Mesenchymal stem cell (in vitro differentiated cells and primary cell): ENCODE measurements at regions not wholly inside any gene's neighbourhood (a gene's known extent, or its start where the extent isn't known, plus 50 kb on each side); places are given as distances from the start of the nearest gene placed in this dataset.
A peak's percentile ranks its signal among the peaks of the same experiment; 100 is the strongest.

ENCODE experiments used
- DNase-seq: peaks from one replicate; pipeline ENCODE4 v3.0.0-alpha.2; 2013
- H2AFZ ChIP-seq: one replicate; pipeline ENCODE4 v1.6.1; 2013; ENCODE audit warnings: low read depth, mild to moderate bottlenecking, control low read depth, inconsistent platforms, low read length, moderate library complexity
- H2AK5ac ChIP-seq: 2 replicates; pipeline ENCODE4 v1.6.1; 2013; ENCODE audit warnings: low read length, moderate library complexity, mild to moderate bottlenecking, inconsistent platforms; ENCODE audit not compliant: severe bottlenecking
- H2BK120ac ChIP-seq: one replicate; pipeline ENCODE4 v1.6.1; 2013; ENCODE audit warnings: low read depth, mild to moderate bottlenecking, inconsistent platforms, low read length, moderate library complexity
- H2BK12ac ChIP-seq, 2 experiments: one replicate each; pipeline ENCODE4 v1.6.1; 2013; ENCODE audit warnings: inconsistent platforms in 2 of 2, low read length in 2 of 2, mild to moderate bottlenecking in 2 of 2, moderate library complexity in 2 of 2, control low read depth in 1 of 2
- H2BK15ac ChIP-seq: one replicate; pipeline ENCODE4 v1.6.1; 2013; ENCODE audit warnings: mild to moderate bottlenecking, low read depth, inconsistent platforms; ENCODE audit not compliant: poor library complexity, severe bottlenecking
- H2BK5ac ChIP-seq: 2 replicates; pipeline ENCODE4 v1.6.1; 2013; ENCODE audit warnings: low read depth, mild to moderate bottlenecking, low read length, control low read depth, inconsistent platforms; ENCODE audit not compliant: poor library complexity, severe bottlenecking
- H3K14ac ChIP-seq, 2 experiments: one replicate each; pipeline ENCODE4 v1.6.1; 2013; ENCODE audit warnings: inconsistent platforms in 2 of 2, low read length in 2 of 2, control low read depth in 1 of 2, mild to moderate bottlenecking in 1 of 2, moderate library complexity in 1 of 2
- H3K18ac ChIP-seq, 2 experiments: one replicate each; pipeline ENCODE4 v1.6.1; 2013; ENCODE audit warnings: inconsistent platforms in 2 of 2, low read length in 2 of 2, control low read depth in 1 of 2, low read depth in 1 of 2, mild to moderate bottlenecking in 1 of 2
- H3K23ac ChIP-seq, 2 experiments: one replicate each; pipeline ENCODE4 v1.6.1; 2013; ENCODE audit warnings: inconsistent platforms in 2 of 2, low read length in 2 of 2, mild to moderate bottlenecking in 2 of 2, moderate library complexity in 2 of 2, control low read depth in 1 of 2
- H3K27ac ChIP-seq: 2 replicates; pipeline ENCODE4 v1.5.1; 2013; ENCODE audit warnings: mild to moderate bottlenecking, moderate library complexity, low read length, control low read depth, inconsistent platforms; ENCODE audit not compliant: poor library complexity, severe bottlenecking
- H3K27me3 ChIP-seq, 2 experiments: 2 replicates each; pipeline versions ENCODE4 v1.6.1 to v1.7.0; 2013; ENCODE audit warnings: low read length in 2 of 2, mild to moderate bottlenecking in 2 of 2, moderate library complexity in 2 of 2, control low read depth in 1 of 2, inconsistent platforms in 1 of 2; ENCODE audit not compliant: control insufficient read depth in 1 of 2, insufficient read depth in 1 of 2
- H3K36me3 ChIP-seq, 2 experiments: 2 replicates each; pipeline versions ENCODE4 v1.6.1 to v1.7.0; 2013; ENCODE audit warnings: low read length in 2 of 2, control low read depth in 1 of 2, inconsistent platforms in 1 of 2, low read depth in 1 of 2, mild to moderate bottlenecking in 1 of 2; ENCODE audit not compliant: insufficient read depth in 2 of 2, control insufficient read depth in 1 of 2
- H3K4ac ChIP-seq, 2 experiments: one replicate each; pipeline ENCODE4 v1.6.1; 2013; ENCODE audit warnings: inconsistent platforms in 2 of 2, low read length in 2 of 2, mild to moderate bottlenecking in 2 of 2, moderate library complexity in 2 of 2, control low read depth in 1 of 2, low read depth in 1 of 2
- H3K4me1 ChIP-seq: 2 replicates; pipeline ENCODE4 v1.6.1; 2013; ENCODE audit warnings: low read depth, low read length, control low read depth; ENCODE audit not compliant: control insufficient read depth, insufficient read depth
- H3K4me2 ChIP-seq: 2 replicates; pipeline ENCODE4 v1.6.1; 2013; ENCODE audit warnings: low read length, mild to moderate bottlenecking, inconsistent platforms; ENCODE audit not compliant: poor library complexity, severe bottlenecking
- H3K4me3 ChIP-seq, 2 experiments: 2 replicates each; pipeline versions ENCODE4 v1.5.1 to v1.7.0; 2013; ENCODE audit warnings: low read length in 2 of 2, mild to moderate bottlenecking in 2 of 2, control low read depth in 1 of 2, low read depth in 1 of 2; ENCODE audit not compliant: insufficient read depth in 1 of 2
- H3K79me1 ChIP-seq: replicated peaks from 2 replicates; pipeline ENCODE4 v1.6.1; 2013; ENCODE audit warnings: mild to moderate bottlenecking, control low read depth, low read length, inconsistent platforms; ENCODE audit not compliant: poor library complexity, severe bottlenecking
- H3K9ac ChIP-seq: 2 replicates; pipeline ENCODE4 v1.7.0; 2013; ENCODE audit warnings: mild to moderate bottlenecking, low read length, moderate library complexity
- H3K9me3 ChIP-seq: 2 replicates; pipeline ENCODE4 v1.7.0; 2013; ENCODE audit warnings: mild to moderate bottlenecking, low read length; ENCODE audit not compliant: control insufficient read depth
- H4K8ac ChIP-seq: one replicate; pipeline ENCODE4 v1.6.1; 2013; ENCODE audit warnings: inconsistent platforms, mild to moderate bottlenecking, low read length, moderate library complexity
- H4K91ac ChIP-seq: one replicate; pipeline ENCODE4 v1.6.1; 2013; ENCODE audit warnings: mild to moderate bottlenecking, low read length, inconsistent platforms
- WGBS: methylation state at CpG from one replicate; pipeline ENCODE4 v1.1.7; 2013; ENCODE audit warnings: mixed read lengths; 5-methylcytosine and 5-hydroxymethylcytosine counted together

- no peaks in the 10 kb centered on the region for H3K79me1 ChIP-seq
- WGBS = 83% methylated on average over 4 of the region's 5 CpGs
- no peak overlapping the region for H2AFZ ChIP-seq
- no peaks in the 10 kb centered on the region for H3K4me1 ChIP-seq
- H3K36me3 ChIP-seq = no peaks in the 10 kb centered on the region
- H3K4ac ChIP-seq = no peak overlapping the region
- H3K18ac ChIP-seq = no peak overlapping the region
- no peak overlapping the region for H3K23ac ChIP-seq
- no peak overlapping the region for H2AK5ac ChIP-seq
- H3K4me2 ChIP-seq = no peak overlapping the region
- H3K27ac ChIP-seq = no peak overlapping the region
- H3K9me3 ChIP-seq = no peaks in the 10 kb centered on the region
- no peak overlapping the region for H2BK5ac ChIP-seq
- no peak overlapping the region for H2BK15ac ChIP-seq
- no peak overlapping the region for H4K91ac ChIP-seq
- no peak overlapping the region for H4K8ac ChIP-seq
- no peaks in the 10 kb centered on the region for H3K27me3 ChIP-seq
- no peak overlapping the region for H3K14ac ChIP-seq
- no peak for DNase-seq
- H3K9ac ChIP-seq = no peak overlapping the region
- no peak overlapping the region for H2BK120ac ChIP-seq
- no peak overlapping the region for H2BK12ac ChIP-seq
- H3K4me3 ChIP-seq = no peak overlapping the region
These were observed 276.3 kb downstream of the GPR37 start for GRCh38 chr7:124489082-124489819.

- Histone ChIP-seq H4K91ac (no peak overlapping the region), H3K4ac (no peak overlapping the region), H4K8ac (no peak overlapping the region)
These were observed 283.4 kb downstream of the GPR37 start for GRCh38 chr7:124482229-124482628.

DNA sequence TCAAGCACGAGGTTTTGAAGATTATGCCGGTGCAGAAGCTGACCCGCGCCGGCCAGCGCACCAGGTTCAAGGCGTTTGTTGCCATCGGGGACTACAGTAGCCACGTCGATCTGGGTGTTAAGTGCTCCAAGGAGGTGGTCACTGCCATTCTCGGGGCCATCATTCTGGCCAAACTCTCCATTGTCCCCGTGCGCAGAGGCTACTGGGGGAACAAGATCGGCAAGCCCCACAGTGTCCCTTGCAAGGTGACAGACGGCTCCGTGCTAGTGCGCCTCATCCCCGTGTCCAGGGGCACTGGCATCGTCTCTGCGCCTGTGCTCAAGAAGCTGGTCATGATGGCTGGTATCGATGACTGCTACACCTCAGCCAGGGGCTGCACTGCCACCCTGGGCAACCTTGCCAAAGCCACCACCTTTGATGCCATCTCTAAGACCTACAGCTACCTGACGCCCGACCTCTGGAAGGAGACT lies 284.7 kb downstream of the GPR37 start:
- no peaks in the 10 kb centered on the region for H3K27me3 ChIP-seq
- peak overlapping the region in 1 of 2 experiments; percentile 76 for H3K14ac ChIP-seq
- H2AK5ac ChIP-seq = no peak overlapping the region
- no peaks in the 10 kb centered on the region for H3K36me3 ChIP-seq
- H2BK12ac ChIP-seq = no peak overlapping the region
- H4K8ac ChIP-seq = no peak overlapping the region
- H3K9ac ChIP-seq = no peak overlapping the region
- H3K18ac ChIP-seq = no peak overlapping the region
- no peak overlapping the region for H2BK15ac ChIP-seq
- no peaks in the 10 kb centered on the region for H3K4me1 ChIP-seq
- H3K4me2 ChIP-seq = no peak overlapping the region
- H3K79me1 ChIP-seq = no peaks in the 10 kb centered on the region
- H2BK120ac ChIP-seq = no peak overlapping the region
- H3K23ac ChIP-seq = no peak overlapping the region
- no peak overlapping the region for H3K4ac ChIP-seq
- no peak overlapping the region for H4K91ac ChIP-seq
- H2BK5ac ChIP-seq = no peak overlapping the region
- H3K27ac ChIP-seq = no peak overlapping the region
- no peak overlapping the region for H3K4me3 ChIP-seq
- WGBS = 98% methylated on average over 23 of the region's 23 CpGs
- no peak for DNase-seq
- H2AFZ ChIP-seq = no peak overlapping the region
- H3K9me3 ChIP-seq = peaks cover 4% of the 10 kb centered on the region

More at GRCh38 chr7:124482229-124482628, 283.4 kb downstream of the GPR37 start:
- Histone ChIP-seq H3K9ac (no peak overlapping the region), H2BK12ac (no peak overlapping the region), H2BK15ac (no peak overlapping the region), H3K18ac (no peak overlapping the region), H3K4me2 (no peak overlapping the region), H2BK120ac (no peak overlapping the region), H3K27ac (no peak overlapping the region), H3K27me3 (no peaks in the 10 kb centered on the region), H2AK5ac (no peak overlapping the region), H3K9me3 (no peaks in the 10 kb centered on the region), H3K79me1 (no peaks in the 10 kb centered on the region), H3K23ac (no peak overlapping the region), H3K4me3 (no peak overlapping the region), H2BK5ac (no peak overlapping the region), H3K36me3 (no peaks in the 10 kb centered on the region), H3K4me1 (no peaks in the 10 kb centered on the region), H2AFZ (no peak overlapping the region), H3K14ac (no peak overlapping the region)
- WGBS = 100% methylated on average over 1 of the region's 2 CpGs
- DNase-seq = no peak

DNA sequence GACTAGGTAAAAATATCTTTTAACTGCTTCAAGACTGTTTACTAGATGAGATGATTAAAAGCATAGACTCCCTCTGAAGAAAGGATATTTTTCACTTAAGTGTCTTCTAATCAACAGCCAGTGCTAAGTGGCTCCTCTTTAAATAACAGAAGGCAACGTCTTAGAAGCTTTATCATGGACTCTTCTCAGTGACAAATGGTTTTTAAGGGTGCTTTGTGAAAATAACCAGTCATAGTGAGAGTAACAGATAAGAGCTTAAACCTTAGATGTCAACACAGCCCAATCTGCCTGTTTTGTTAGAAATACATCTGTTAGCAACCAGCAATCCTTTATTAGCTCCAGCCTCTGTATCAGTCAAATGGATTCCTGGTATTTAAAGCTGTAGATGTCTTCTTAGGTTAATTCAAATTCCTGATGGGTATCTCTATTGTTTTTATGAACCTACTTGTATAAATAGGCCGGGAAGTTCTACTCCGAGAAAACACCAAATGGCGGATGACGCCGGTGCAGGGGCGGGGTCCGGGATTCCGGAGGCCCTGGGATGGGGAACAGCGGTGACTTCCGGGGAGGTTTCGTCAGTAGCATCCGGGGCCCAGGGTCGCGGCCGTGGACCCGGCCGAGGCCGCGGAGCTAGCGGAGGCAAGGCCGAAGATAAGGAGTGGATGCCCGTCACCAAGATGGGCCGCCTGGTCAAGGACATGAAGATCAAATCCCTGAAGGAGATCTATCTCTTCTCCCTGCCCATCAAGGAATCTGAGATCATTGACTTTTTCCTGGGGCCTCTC lies 285.4 kb downstream of the GPR37 start:
- H3K4ac ChIP-seq = no peak overlapping the region
- no peak overlapping the region for H3K18ac ChIP-seq
- no peak overlapping the region for H3K14ac ChIP-seq
- no peak overlapping the region for H3K23ac ChIP-seq
- H3K79me1 ChIP-seq = no peaks in the 10 kb centered on the region
- no peaks in the 10 kb centered on the region for H3K27me3 ChIP-seq
- peaks cover 4% of the 10 kb centered on the region for H3K9me3 ChIP-seq
- H3K9ac ChIP-seq = no peak overlapping the region
- no peak overlapping the region for H2BK5ac ChIP-seq
- no peak overlapping the region for H3K27ac ChIP-seq
- no peak overlapping the region for H2BK12ac ChIP-seq
- no peaks in the 10 kb centered on the region for H3K36me3 ChIP-seq
- H4K8ac ChIP-seq = no peak overlapping the region
- no peak overlapping the region for H2AK5ac ChIP-seq
- no peak for DNase-seq
- no peak overlapping the region for H3K4me2 ChIP-seq
- H4K91ac ChIP-seq = no peak overlapping the region
- H2AFZ ChIP-seq = no peak overlapping the region
- H2BK15ac ChIP-seq = no peak overlapping the region
- H2BK120ac ChIP-seq = no peak overlapping the region
- 96% methylated on average over 23 of the region's 24 CpGs for WGBS
- H3K4me3 ChIP-seq = no peak overlapping the region
- H3K4me1 ChIP-seq = no peaks in the 10 kb centered on the region
